ENCODE measurements at regions not wholly inside any gene's neighbourhood (a gene's known extent, or its start where the extent isn't known, plus 50 kb on each side); places are given as distances from the start of the nearest gene placed in this dataset.

- intact Hi-C loops (cut with micrococcal nuclease): no loop called here
- H3K36me3 Mint-ChIP-seq (ENCODE audit: low read depth): no peaks in the 10 kb centered on the region
- TF ChIP-seq CTCF (IDR thresholded peaks at IDR 0.05): no peak
- ATAC-seq (ENCODE audit: low read depth) (no peak), DNase-seq (no peak)
- ChIA-PET CTCF (no interaction called here), POLR2A (no interaction called here)
- no peaks in the 10 kb centered on the region for H3K4me1 Mint-ChIP-seq
- no peak overlapping the region for H3K27ac Mint-ChIP-seq
- no peaks in the 10 kb centered on the region for H3K27me3 Mint-ChIP-seq
- no peak overlapping the region for H3K4me3 Mint-ChIP-seq
- no peaks in the 10 kb centered on the region for H3K9me3 Mint-ChIP-seq
Observed at GRCh38 chr7:427506-428103, 92.0 kb downstream of the PDGFA start.

GRCh38 chr7:428387-428786 lies 91.3 kb downstream of the PDGFA start:
- Mint-ChIP-seq H3K4me1 (no peaks in the 10 kb centered on the region), H3K4me3 (no peak overlapping the region), H3K27me3 (no peaks in the 10 kb centered on the region), H3K9me3 (no peaks in the 10 kb centered on the region), H3K27ac (no peak overlapping the region), H3K36me3 (ENCODE audit: low read depth) (no peaks in the 10 kb centered on the region)
- ChIA-PET POLR2A (no interaction called here), CTCF (no interaction called here)
- no peak for ATAC-seq (ENCODE audit: low read depth)
- no peak for DNase-seq
- intact Hi-C loops (cut with micrococcal nuclease): no loop called here
- no peak for TF ChIP-seq CTCF (IDR thresholded peaks at IDR 0.05)

GRCh38 chr7:428927-429827 lies 90.5 kb downstream of the PDGFA start:
- CTCF ChIA-PET: no interaction called here
- Mint-ChIP-seq H3K9me3 (no peaks in the 10 kb centered on the region), H3K27ac (no peak overlapping the region), H3K4me3 (no peak overlapping the region), H3K36me3 (ENCODE audit: low read depth) (no peaks in the 10 kb centered on the region), H3K27me3 (no peaks in the 10 kb centered on the region), H3K4me1 (no peaks in the 10 kb centered on the region)
- POLR2A ChIA-PET: no interaction called here
- ATAC-seq (ENCODE audit: low read depth) (no peak), DNase-seq (no peak)
- intact Hi-C loops (cut with micrococcal nuclease): no loop called here
- no peak for TF ChIP-seq CTCF (IDR thresholded peaks at IDR 0.05)

GRCh38 chr7:429828-430180 lies 89.8 kb downstream of the PDGFA start:
- intact Hi-C loops (cut with micrococcal nuclease): no loop called here
- CTCF ChIA-PET: no interaction called here
- no peaks in the 10 kb centered on the region for H3K36me3 Mint-ChIP-seq (ENCODE audit: low read depth)
- no peak overlapping the region for H3K27ac Mint-ChIP-seq
- POLR2A ChIA-PET: no interaction called here
- no peak for DNase-seq
- H3K27me3 Mint-ChIP-seq: no peaks in the 10 kb centered on the region
- H3K4me1 Mint-ChIP-seq: no peaks in the 10 kb centered on the region
- no peaks in the 10 kb centered on the region for H3K9me3 Mint-ChIP-seq
- TF ChIP-seq CTCF (IDR thresholded peaks at IDR 0.05): no peak
- no peak overlapping the region for H3K4me3 Mint-ChIP-seq
- ATAC-seq (ENCODE audit: low read depth): no peak

GRCh38 chr7:431041-431440 lies 88.6 kb downstream of the PDGFA start:
- no peaks in the 10 kb centered on the region for H3K4me1 Mint-ChIP-seq
- ChIA-PET CTCF (no interaction called here), POLR2A (interaction anchor here (0.6 kb wide), 1 partner anchor 762 kb away, joined by 3 read pairs; no protein-coding TSS in a partner anchor)
- ATAC-seq (ENCODE audit: low read depth) (no peak), DNase-seq (no peak)
- peaks cover 2% of the 10 kb centered on the region for H3K27me3 Mint-ChIP-seq
- no peak overlapping the region for H3K27ac Mint-ChIP-seq
- no peaks in the 10 kb centered on the region for H3K9me3 Mint-ChIP-seq
- H3K36me3 Mint-ChIP-seq (ENCODE audit: low read depth): no peaks in the 10 kb centered on the region
- no peak overlapping the region for H3K4me3 Mint-ChIP-seq
- TF ChIP-seq CTCF (IDR thresholded peaks at IDR 0.05): no peak
- intact Hi-C loops (cut with micrococcal nuclease): no loop called here
